Uterus (tissue), 3 donors: ENCODE measurements at regions not wholly inside any gene's neighbourhood (a gene's known extent, or its start where the extent isn't known, plus 50 kb on each side); places are given as distances from the start of the nearest gene placed in this dataset.

ENCODE experiments used
- DNase-seq, 2 donors: peaks; one replicate each; pipeline ENCODE4 v3.0.0-alpha.2; 2019 to 2020
- H3K27ac ChIP-seq, 2 donors: fragments of 200-600 bp; sonication (generic); 1 replicate in 1 of 2; 2 replicates in 1 of 2; pipeline ENCODE4 v1.5.1; 2016 to 2018
- H3K27me3 ChIP-seq, 2 donors: fragments of 200-600 bp; sonication (generic); one replicate each; pipeline ENCODE4 v1.5.1; 2018 to 2019; ENCODE audit warnings: control low read depth in 1 of 2
- H3K36me3 ChIP-seq, 2 donors: fragments of 200-600 bp; sonication (generic); one replicate each; pipeline ENCODE4 v1.5.1; 2019; ENCODE audit warnings: control low read depth in 1 of 2
- H3K4me1 ChIP-seq, 2 donors: fragments of 200-600 bp; sonication (generic); one replicate each; pipeline ENCODE4 v1.5.1; 2018 to 2019; ENCODE audit warnings: control low read depth in 1 of 2
- H3K4me3 ChIP-seq, 2 donors: fragments of 200-600 bp; sonication (generic); 1 replicate in 1 of 2; 2 replicates in 1 of 2; pipeline ENCODE4 v1.5.1; 2018 to 2019; ENCODE audit warnings: mild to moderate bottlenecking in 1 of 2
- H3K9me3 ChIP-seq, 2 donors: fragments of 200-600 bp; sonication (generic); one replicate each; pipeline ENCODE4 v1.5.1; 2019; ENCODE audit warnings: control low read depth in 1 of 2
- CTCF ChIP-seq, 4 experiments: fragments of 200-600 bp in 2 of 4; fragments of 450-650 bp in 2 of 4; sonication (generic) in 2 of 4; IDR thresholded peaks; one replicate each; pipeline ENCODE4 v1.5.1; 2016 to 2019; ENCODE audit warnings: antibody characterized with exemption in 4 of 4, mild to moderate bottlenecking in 2 of 4, moderate library complexity in 1 of 4
- POLR2A ChIP-seq, 2 donors: fragments of 450-650 bp; IDR thresholded peaks; one replicate each; pipeline ENCODE4 v1.6.1; 2016; ENCODE audit warnings: antibody characterized with exemption in 2 of 2, mild to moderate bottlenecking in 1 of 2, moderate library complexity in 1 of 2
- intact Hi-C: fragments of 100-400 bp; cut with DNase I; formaldehyde crosslinking; loops from one replicate; pipeline ENCODE4 v1.15.1; 2023; ENCODE audit warnings: low total_unique reads
- donor health status: DM: yes; HTN: yes; CAD: no.

DNA sequence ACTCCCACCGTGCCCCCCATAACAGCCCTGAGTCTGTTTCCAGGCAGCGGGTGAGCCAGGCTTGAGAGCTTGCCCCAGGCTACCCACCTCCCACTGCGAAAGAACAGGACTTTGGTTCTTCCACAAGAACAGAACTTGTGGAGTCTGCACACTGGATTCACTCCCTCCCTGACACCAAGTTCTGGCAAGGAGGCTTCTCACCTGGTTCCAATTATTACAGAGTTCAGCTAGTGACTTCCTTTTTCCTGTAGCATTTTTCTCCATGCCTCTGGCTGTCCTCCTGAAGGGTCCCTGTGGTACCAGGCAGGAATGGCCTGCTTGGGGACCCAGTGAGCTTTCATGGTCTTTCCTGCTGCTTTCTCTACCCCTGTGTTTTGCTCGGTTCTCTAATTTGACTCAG lies 208.6 kb upstream of the SFRP2 start:
- Histone ChIP-seq H3K36me3 (no peaks in the 10 kb centered on the region), H3K4me1 (no peaks in the 10 kb centered on the region), H3K9me3 (no peaks in the 10 kb centered on the region), H3K27ac (no peak overlapping the region), H3K27me3 (no peaks in the 10 kb centered on the region), H3K4me3 (no peak overlapping the region)
- no peak for TF ChIP-seq CTCF (IDR thresholded peaks at IDR 0.05)
- no peak for TF ChIP-seq POLR2A (IDR thresholded peaks at IDR 0.05)
- intact Hi-C loops: no loop called here
- no peak for DNase-seq

- TF ChIP-seq POLR2A (IDR thresholded peaks at IDR 0.05) (no peak), CTCF (IDR thresholded peaks at IDR 0.05) (no peak)
- no peak for DNase-seq
- H3K27me3 ChIP-seq: no peaks in the 10 kb centered on the region
- H3K27ac ChIP-seq: no peak overlapping the region
- no peak overlapping the region for H3K4me3 ChIP-seq
- H3K4me1 ChIP-seq: no peaks in the 10 kb centered on the region
- H3K9me3 ChIP-seq: no peaks in the 10 kb centered on the region
- intact Hi-C loops: no loop called here
- H3K36me3 ChIP-seq: no peaks in the 10 kb centered on the region
These were observed 200.6 kb upstream of the SFRP2 start for GRCh38 chr4:153989505-153989904.

- no peak for DNase-seq
- H3K9me3 ChIP-seq: no peaks in the 10 kb centered on the region
- no peaks in the 10 kb centered on the region for H3K4me1 ChIP-seq
- no peak overlapping the region for H3K27ac ChIP-seq
- intact Hi-C loops: no loop called here
- no peak overlapping the region for H3K4me3 ChIP-seq
- no peak for TF ChIP-seq POLR2A (IDR thresholded peaks at IDR 0.05)
- no peak for TF ChIP-seq CTCF (IDR thresholded peaks at IDR 0.05)
- H3K27me3 ChIP-seq: no peaks in the 10 kb centered on the region
- no peaks in the 10 kb centered on the region for H3K36me3 ChIP-seq
These were observed 199.8 kb upstream of the SFRP2 start for GRCh38 chr4:153988492-153989363.

DNA sequence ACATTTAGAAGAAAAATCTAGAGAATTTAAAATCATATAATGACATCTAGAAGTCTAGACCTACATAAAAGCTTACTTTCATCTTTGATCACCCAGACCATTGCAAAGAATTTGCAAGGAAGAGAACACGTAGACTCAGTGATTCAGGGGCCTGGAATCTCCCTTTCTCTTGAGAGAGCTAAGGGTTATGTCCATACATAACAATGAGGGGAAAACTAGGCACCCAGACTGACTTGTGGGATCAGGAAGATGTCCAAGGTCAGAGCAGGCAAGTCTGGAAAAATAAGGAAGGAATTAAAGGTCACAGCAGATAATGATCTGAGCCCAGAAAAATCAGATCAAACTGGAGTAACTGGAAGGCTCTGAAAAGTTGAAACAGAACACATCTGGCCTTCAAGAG lies 198.4 kb upstream of the SFRP2 start:
- Histone ChIP-seq H3K4me3 (no peak overlapping the region), H3K4me1 (no peaks in the 10 kb centered on the region), H3K9me3 (no peaks in the 10 kb centered on the region), H3K27ac (no peak overlapping the region), H3K27me3 (no peaks in the 10 kb centered on the region), H3K36me3 (no peaks in the 10 kb centered on the region)
- DNase-seq: no peak
- intact Hi-C loops: no loop called here
- TF ChIP-seq POLR2A (IDR thresholded peaks at IDR 0.05) (no peak), CTCF (IDR thresholded peaks at IDR 0.05) (no peak)

DNA sequence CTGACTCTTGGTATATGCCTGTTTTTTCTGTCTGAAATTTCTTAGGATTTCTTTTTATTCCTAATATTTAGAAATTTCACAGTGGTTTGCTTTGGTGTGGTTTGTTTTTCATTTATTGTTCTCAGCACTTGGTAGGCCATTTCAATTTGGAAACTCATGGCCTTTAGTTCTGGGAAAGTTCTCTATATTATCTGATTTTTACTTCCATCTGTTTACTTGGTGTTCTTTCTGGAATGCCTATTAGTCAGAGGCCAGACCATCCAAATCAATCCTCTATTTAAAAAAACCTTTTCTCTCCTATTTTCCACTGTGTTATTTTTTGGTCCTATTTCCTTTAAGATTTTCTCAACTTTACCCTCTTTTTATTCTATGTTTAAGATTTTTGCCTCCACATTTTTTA lies 188.1 kb upstream of the SFRP2 start:
- no peaks in the 10 kb centered on the region for H3K9me3 ChIP-seq
- no peaks in the 10 kb centered on the region for H3K4me1 ChIP-seq
- no peaks in the 10 kb centered on the region for H3K27me3 ChIP-seq
- intact Hi-C loops: no loop called here
- DNase-seq: no peak
- no peak overlapping the region for H3K4me3 ChIP-seq
- no peaks in the 10 kb centered on the region for H3K36me3 ChIP-seq
- H3K27ac ChIP-seq: no peak overlapping the region
- no peak for TF ChIP-seq POLR2A (IDR thresholded peaks at IDR 0.05)
